H1 (cell line): ENCODE measurements at regions not wholly inside any gene's neighbourhood (a gene's known extent, or its start where the extent isn't known, plus 50 kb on each side); places are given as distances from the start of the nearest gene placed in this dataset.

ENCODE experiments used
- CTCF ChIA-PET: fragments of 300-600 bp; sonication (Branson Sonifier 250); formaldehyde crosslinking; loops from one replicate; lab custom pipeline; 2021; ENCODE audit not compliant: partially characterized antibody; lab: Charles Lee
- POLR2A ChIA-PET: fragments of 300-600 bp; sonication (Branson Sonifier 250); formaldehyde crosslinking; loops from one replicate; lab custom pipeline; 2021; ENCODE audit warnings: inconsistent platforms; ENCODE audit not compliant: partially characterized antibody; lab: Charles Lee
- DNase-seq, 2 experiments: peaks; one replicate each; pipeline versions ENCODE4 v3.0.0 to v3.0.0-alpha.2; 2010 to 2022; ENCODE audit warnings: low spot score in 2 of 2, low read depth in 1 of 2, mixed read lengths in 1 of 2
- FAIRE-seq: peaks from 2 replicates; lab custom pipeline; 2011; peaks lifted over from hg19 to GRCh38; lab: Jason Lieb, UNC
- H2AFZ ChIP-seq: 2 replicates; pipeline ENCODE4 v1.8.1; 2012; ENCODE audit warnings: low read length, inconsistent platforms
- H2AK5ac ChIP-seq: 2 replicates; pipeline ENCODE4 v1.6.1; 2013; ENCODE audit warnings: low read depth, low read length
- H2BK120ac ChIP-seq: replicated peaks from 2 replicates; pipeline ENCODE3; 2013; ENCODE audit warnings: low read depth, low read length, inconsistent platforms
- H2BK12ac ChIP-seq: 2 replicates; pipeline ENCODE4 v1.6.1; 2013; ENCODE audit warnings: low read depth, low read length
- H2BK15ac ChIP-seq: 2 replicates; pipeline ENCODE4 v1.6.1; 2013; ENCODE audit warnings: low read length
- H2BK20ac ChIP-seq: 2 replicates; pipeline ENCODE4 v1.6.1; 2013; ENCODE audit warnings: low read length
- H2BK5ac ChIP-seq: 2 replicates; pipeline ENCODE4 v1.6.1; 2013; ENCODE audit warnings: low read depth, low read length
- H3K14ac ChIP-seq: 2 replicates; pipeline ENCODE4 v1.6.1; 2013; ENCODE audit warnings: inconsistent platforms; ENCODE audit not compliant: insufficient read length
- H3K18ac ChIP-seq: 2 replicates; pipeline ENCODE4 v1.6.1; 2013; ENCODE audit warnings: low read length; ENCODE audit errors: extremely low read depth
- H3K23ac ChIP-seq: 2 replicates; pipeline ENCODE4 v1.6.1; 2013; ENCODE audit warnings: inconsistent platforms; ENCODE audit not compliant: insufficient read length
- H3K23me2 ChIP-seq: 2 replicates; pipeline ENCODE4 v1.6.1; 2013; ENCODE audit warnings: low read depth, low read length
- H3K27ac ChIP-seq: 2 replicates; pipeline ENCODE4 v1.6.1; 2011; ENCODE audit warnings: low read depth, low read length, inconsistent platforms
- H3K27me3 ChIP-seq, 4 experiments: replicated peaks in 1 of 4; 1 replicate in 1 of 4; 2 replicates in 3 of 4; pipeline versions ENCODE4 v1.6.1 to v1.8.1; 2011 to 2013; ENCODE audit warnings: low read length in 3 of 4, mild to moderate bottlenecking in 3 of 4, inconsistent platforms in 2 of 4, mixed read lengths in 2 of 4, moderate library complexity in 1 of 4; ENCODE audit not compliant: control insufficient read depth in 3 of 4, insufficient read depth in 3 of 4; ENCODE audit errors: extremely low read depth in 1 of 4
- H3K36me3 ChIP-seq, 4 experiments: 2 replicates each; pipeline versions ENCODE4 v1.6.1 to v1.8.1; 2011 to 2013; ENCODE audit warnings: mild to moderate bottlenecking in 4 of 4, low read length in 3 of 4, moderate library complexity in 2 of 4, control low read depth in 1 of 4, inconsistent platforms in 1 of 4; ENCODE audit not compliant: insufficient read depth in 4 of 4, control insufficient read depth in 2 of 4
- H3K4ac ChIP-seq: replicated peaks from 2 replicates; pipeline ENCODE3; 2013; ENCODE audit warnings: low read length, low read depth, mixed read lengths, inconsistent platforms; ENCODE audit not compliant: insufficient read length
- H3K4me1 ChIP-seq, 4 experiments: replicated peaks in 1 of 4; 1 replicate in 1 of 4; 2 replicates in 3 of 4; pipeline versions ENCODE4 v1.6.1 to v1.8.1; 2011 to 2013; ENCODE audit warnings: low read length in 3 of 4, inconsistent platforms in 2 of 4, mixed read lengths in 1 of 4; ENCODE audit not compliant: insufficient read depth in 4 of 4, control insufficient read depth in 3 of 4
- H3K4me2 ChIP-seq, 2 experiments: 2 replicates each; pipeline versions ENCODE4 v1.6.1 to v1.8.1; 2011 to 2013; ENCODE audit warnings: low read depth in 2 of 2, low read length in 2 of 2, control low read depth in 1 of 2, inconsistent platforms in 1 of 2, mild to moderate bottlenecking in 1 of 2; ENCODE audit not compliant: insufficient read depth in 1 of 2
- H3K4me3 ChIP-seq, 4 experiments: fragments of 200-600, 300-600 bp in 1 of 4; sonication (generic), shearing (Covaris generic), sonication (Bioruptor Twin) in 1 of 4; 2 replicates each; pipeline versions ENCODE4 v1.5.1 to v1.8.1; 2011 to 2016; ENCODE audit warnings: low read length in 4 of 4, low read depth in 3 of 4, control low read depth in 2 of 4, inconsistent platforms in 2 of 4, mild to moderate bottlenecking in 2 of 4, mixed read lengths in 1 of 4, moderate library complexity in 1 of 4; ENCODE audit not compliant: insufficient read depth in 2 of 4; ENCODE audit errors: extremely low read depth in 1 of 4
- H3K56ac ChIP-seq: replicated peaks from 2 replicates; pipeline ENCODE3; 2013; ENCODE audit warnings: low read depth, mild to moderate bottlenecking, mixed read lengths, low read length, inconsistent platforms; ENCODE audit not compliant: insufficient read length
- H3K79me1 ChIP-seq: 2 replicates; pipeline ENCODE4 v1.6.1; 2013; ENCODE audit warnings: low read depth, low read length, control low read depth
- H3K79me2 ChIP-seq, 2 experiments: 2 replicates each; pipeline versions ENCODE4 v1.6.1 to v1.8.1; 2012 to 2013; ENCODE audit warnings: low read length in 2 of 2, mild to moderate bottlenecking in 2 of 2, inconsistent platforms in 1 of 2; ENCODE audit not compliant: insufficient read depth in 2 of 2, control insufficient read depth in 1 of 2
- H3K9ac ChIP-seq, 4 experiments: replicated peaks in 1 of 4; 1 replicate in 1 of 4; 2 replicates in 3 of 4; pipeline versions ENCODE4 v1.6.1 to v1.8.1; 2011 to 2013; ENCODE audit warnings: low read depth in 3 of 4, low read length in 3 of 4, control low read depth in 2 of 4, mild to moderate bottlenecking in 2 of 4, moderate library complexity in 2 of 4, inconsistent platforms in 1 of 4; ENCODE audit errors: extremely low read depth in 1 of 4
- H3K9me3 ChIP-seq, 2 experiments: 2 replicates each; pipeline versions ENCODE4 v1.6.1 to v1.8.1; 2012 to 2013; ENCODE audit warnings: mild to moderate bottlenecking in 2 of 2, moderate library complexity in 2 of 2, control low read depth in 1 of 2, inconsistent platforms in 1 of 2, low read depth in 1 of 2, low read length in 1 of 2, mixed read lengths in 1 of 2; ENCODE audit not compliant: insufficient read depth in 2 of 2
- H4K20me1 ChIP-seq, 2 experiments: replicated peaks in 1 of 2; 2 replicates each; pipeline versions ENCODE3 to v1.8.1; 2011 to 2013; ENCODE audit warnings: inconsistent platforms in 2 of 2, low read length in 2 of 2, mild to moderate bottlenecking in 1 of 2; ENCODE audit not compliant: insufficient read depth in 2 of 2, control insufficient read depth in 1 of 2
- H4K5ac ChIP-seq: 2 replicates; pipeline ENCODE4 v1.6.1; 2013; ENCODE audit warnings: low read length, low read depth, mixed read lengths, inconsistent platforms; ENCODE audit not compliant: insufficient read length
- H4K8ac ChIP-seq: 2 replicates; pipeline ENCODE4 v1.8.0; 2013; ENCODE audit warnings: mild to moderate bottlenecking, moderate library complexity, low read length, inconsistent platforms; ENCODE audit not compliant: insufficient read depth; ENCODE audit errors: extremely low read depth
- H4K91ac ChIP-seq: replicated peaks from 2 replicates; pipeline ENCODE3; 2013; ENCODE audit warnings: low read length, mixed read lengths, inconsistent platforms; ENCODE audit not compliant: insufficient read length
- SP2 ChIP-seq: IDR thresholded peaks from 2 replicates; pipeline ENCODE4 v1.6.1; 2012; ENCODE audit warnings: mild to moderate bottlenecking, low read length, inconsistent platforms
- WGBS, 2 experiments: shearing (Covaris generic) in 1 of 2; methylation state at CpG; one replicate each; pipeline versions ENCODE4 v1.1.6 to v1.1.7; 2013 to 2015; ENCODE audit warnings: low lambda C conversion rate in 2 of 2, mixed read lengths in 2 of 2, inconsistent platforms in 1 of 2, low coverage in 1 of 2, missing lambda C conversion rate in 1 of 2; ENCODE audit not compliant: insufficient replicate concordance in 2 of 2, insufficient coverage in 1 of 2, insufficient read length in 1 of 2; ENCODE audit errors: extremely low coverage in 1 of 2, missing lambda C conversion rate in 1 of 2; 5-methylcytosine and 5-hydroxymethylcytosine counted together

- Histone ChIP-seq H2BK15ac (no peak overlapping the region), H3K79me1 (no peaks in the 10 kb centered on the region), H4K5ac (no peak overlapping the region), H3K14ac (no peak overlapping the region), H4K8ac (no peak overlapping the region), H3K4ac (no peak overlapping the region), H3K18ac (no peak overlapping the region), H3K23me2 (no peaks in the 10 kb centered on the region), H3K27me3 (no peaks in the 10 kb centered on the region), H3K79me2 (no peaks in the 10 kb centered on the region), H3K9ac (no peak overlapping the region), H2BK20ac (no peak overlapping the region), H3K23ac (no peak overlapping the region), H3K4me2 (no peak overlapping the region), H2BK12ac (no peak overlapping the region), H3K4me1 (no peaks in the 10 kb centered on the region), H2BK5ac (no peak overlapping the region), H4K91ac (no peak overlapping the region), H2AK5ac (no peak overlapping the region), H3K4me3 (no peak overlapping the region), H3K36me3 (no peaks in the 10 kb centered on the region)
- DNase-seq (no peak), FAIRE-seq (no peak)
- WGBS, 2 experiments = 89% methylated on average over 1 of the region's 1 CpG; no CpG with 5 or more reads in 1 of the 2 experiments
- POLR2A ChIA-PET = no interaction called here
- CTCF ChIA-PET = no interaction called here
- TF ChIP-seq SP2 = no peak
- TF ChIP-seq, all 59 proteins: peak for 0
- no peak overlapping the region for H3K56ac ChIP-seq
- no peaks in the 10 kb centered on the region for H4K20me1 ChIP-seq
- no peak overlapping the region for H2AFZ ChIP-seq
- no peak overlapping the region for H2BK120ac ChIP-seq
- H3K27ac ChIP-seq = no peak overlapping the region
- peaks cover 10 to 12% of the 10 kb centered on the region in 2 experiments; a peak in 3 of 4 replicates for H3K9me3 ChIP-seq
Observed at GRCh38 chr5:4785971-4786370, 354.2 kb upstream of the ADAMTS16 start.
